B cell (primary cell): ENCODE measurements at regions not wholly inside any gene's neighbourhood (a gene's known extent, or its start where the extent isn't known, plus 50 kb on each side); places are given as distances from the start of the nearest gene placed in this dataset.

Source experiments
- CTCF ChIP-seq: fragments of 200-600 bp; IDR thresholded peaks from one replicate; pipeline ENCODE4 v1.8.0; 2022; ENCODE audit warnings: antibody characterized with exemption, mild to moderate bottlenecking
- EZH2 ChIP-seq: IDR thresholded peaks from 2 replicates; pipeline ENCODE4 v1.6.1; 2012; ENCODE audit warnings: borderline replicate concordance, low read depth, mild to moderate bottlenecking, moderate library complexity, low read length; ENCODE audit not compliant: insufficient read depth, poor library complexity, severe bottlenecking

- no peak for TF ChIP-seq CTCF
- no peak for TF ChIP-seq EZH2
Measured at GRCh38 chr2:228774548-228774947, 496.5 kb downstream of the PID1 start.
